ENCODE measurements at regions not wholly inside any gene's neighbourhood (a gene's known extent, or its start where the extent isn't known, plus 50 kb on each side); places are given as distances from the start of the nearest gene placed in this dataset.

DNA sequence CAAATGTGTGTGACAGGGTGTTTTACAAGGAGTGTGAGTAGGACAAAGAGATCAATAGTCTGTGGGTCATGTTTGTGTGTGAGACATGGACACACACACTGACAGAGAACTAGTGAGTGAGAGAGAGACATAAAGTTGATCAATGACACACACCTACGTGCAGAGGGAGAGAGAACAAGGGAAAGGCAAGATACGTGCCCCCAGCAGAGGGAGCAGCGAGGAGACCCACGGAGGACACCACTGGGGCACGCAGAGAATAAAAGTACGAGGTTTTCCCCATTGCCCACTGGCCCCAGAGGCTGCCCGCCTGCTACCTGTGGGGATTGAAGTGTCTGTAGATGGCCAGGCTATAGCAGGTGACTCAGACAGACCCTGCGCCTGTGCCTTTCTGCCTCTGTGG lies 130.2 kb upstream of the CSF3R start:
- TF ChIP-seq EZH2 (IDR thresholded peaks at IDR 0.05) (no peak), POLR2AphosphoS5 (IDR thresholded peaks at IDR 0.05; ENCODE audit: borderline replicate concordance, low read depth, low read length) (no peak)
